ENCODE measurements at regions not wholly inside any gene's neighbourhood (a gene's known extent, or its start where the extent isn't known, plus 50 kb on each side); places are given as distances from the start of the nearest gene placed in this dataset.

GRCh38 chr1:212525479-212526110 is 83.0 kb upstream of the ATF3 start:
- TF ChIP-seq CTCF (IDR thresholded peaks at IDR 0.05) (no peak), POLR2A (IDR thresholded peaks at IDR 0.05) (no peak)

Measured in uterus (tissue), 2 donors.